OCI-LY3 (cell line): ENCODE measurements at regions not wholly inside any gene's neighbourhood (a gene's known extent, or its start where the extent isn't known, plus 50 kb on each side); places are given as distances from the start of the nearest gene placed in this dataset.

Source experiments
- H2AFZ ChIP-seq: fragments of 200-600, 300-600 bp; shearing (Covaris generic); 2 replicates; pipeline ENCODE4 v1.6.0; 2014; ENCODE audit warnings: antibody characterized with exemption, low read depth, low read length
- H3K27ac ChIP-seq: fragments of 200-600, 300-600 bp; sonication (generic); 2 replicates; pipeline ENCODE4 v1.5.1; 2014; ENCODE audit warnings: mild to moderate bottlenecking, low read length, moderate library complexity, mixed read lengths
- H3K27me3 ChIP-seq: fragments of 200-600, 300-600 bp; sonication (generic); 2 replicates; pipeline ENCODE4 v1.6.1; 2014; ENCODE audit warnings: low read depth, low read length, mixed read lengths
- H3K36me3 ChIP-seq: fragments of 200-600, 300-600 bp; sonication (generic); replicated peaks from 2 replicates; pipeline ENCODE3; 2014; ENCODE audit warnings: low read depth, low read length, mixed read lengths
- H3K4me1 ChIP-seq: fragments of 300-600, 200-600 bp; sonication (generic); 2 replicates; pipeline ENCODE4 v1.6.1; 2014; ENCODE audit warnings: low read length, mixed read lengths
- H3K4me2 ChIP-seq: fragments of 200-600, 300-600 bp; sonication (generic); 2 replicates; pipeline ENCODE4 v1.6.1; 2014; ENCODE audit warnings: low read length, mixed read lengths
- H3K4me3 ChIP-seq: fragments of 300-600, 200-600 bp; sonication (generic); 2 replicates; pipeline ENCODE4 v1.5.1; 2014; ENCODE audit warnings: antibody characterized with exemption, mild to moderate bottlenecking, low read length, moderate library complexity
- H3K79me2 ChIP-seq: fragments of 300-600, 200-600 bp; shearing (Covaris generic); 2 replicates; pipeline ENCODE4 v1.6.1; 2014; ENCODE audit warnings: mild to moderate bottlenecking, low read length, mixed read lengths
- H3K9ac ChIP-seq: fragments of 300-600, 200-600 bp; shearing (Covaris generic); 2 replicates; pipeline ENCODE4 v1.6.0; 2014; ENCODE audit warnings: mild to moderate bottlenecking, low read length, moderate library complexity
- H3K9me3 ChIP-seq: fragments of 200-600, 300-600 bp; shearing (Covaris generic); 2 replicates; pipeline ENCODE4 v1.6.1; 2014; ENCODE audit warnings: low read length, mixed read lengths; ENCODE audit not compliant: insufficient read depth
- H4K20me1 ChIP-seq: fragments of 200-600, 300-600 bp; sonication (generic); 2 replicates; pipeline ENCODE4 v1.6.1; 2016; ENCODE audit warnings: low read length, mixed read lengths; ENCODE audit not compliant: insufficient read depth
- EZH2phosphoT487 ChIP-seq: fragments of 200-600 bp; shearing (Covaris generic); IDR thresholded peaks from 2 replicates; pipeline ENCODE4 v1.6.1; 2018; ENCODE audit warnings: antibody characterized with exemption, mixed run types, low read depth
- TF ChIP-seq, protein P1 (sequence below): fragments of 200-600, 300-600 bp; sonication (generic); IDR thresholded peaks from 2 replicates; pipeline ENCODE4 v1.5.1; 2014; ENCODE audit warnings: antibody characterized with exemption, low read length, low read depth

- no peak for TF ChIP-seq EZH2phosphoT487
- TF ChIP-seq, protein P1, sequence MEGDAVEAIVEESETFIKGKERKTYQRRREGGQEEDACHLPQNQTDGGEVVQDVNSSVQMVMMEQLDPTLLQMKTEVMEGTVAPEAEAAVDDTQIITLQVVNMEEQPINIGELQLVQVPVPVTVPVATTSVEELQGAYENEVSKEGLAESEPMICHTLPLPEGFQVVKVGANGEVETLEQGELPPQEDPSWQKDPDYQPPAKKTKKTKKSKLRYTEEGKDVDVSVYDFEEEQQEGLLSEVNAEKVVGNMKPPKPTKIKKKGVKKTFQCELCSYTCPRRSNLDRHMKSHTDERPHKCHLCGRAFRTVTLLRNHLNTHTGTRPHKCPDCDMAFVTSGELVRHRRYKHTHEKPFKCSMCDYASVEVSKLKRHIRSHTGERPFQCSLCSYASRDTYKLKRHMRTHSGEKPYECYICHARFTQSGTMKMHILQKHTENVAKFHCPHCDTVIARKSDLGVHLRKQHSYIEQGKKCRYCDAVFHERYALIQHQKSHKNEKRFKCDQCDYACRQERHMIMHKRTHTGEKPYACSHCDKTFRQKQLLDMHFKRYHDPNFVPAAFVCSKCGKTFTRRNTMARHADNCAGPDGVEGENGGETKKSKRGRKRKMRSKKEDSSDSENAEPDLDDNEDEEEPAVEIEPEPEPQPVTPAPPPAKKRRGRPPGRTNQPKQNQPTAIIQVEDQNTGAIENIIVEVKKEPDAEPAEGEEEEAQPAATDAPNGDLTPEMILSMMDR: no peak
- Histone ChIP-seq H3K4me3 (no peak overlapping the region), H3K9me3 (no peaks in the 10 kb centered on the region), H3K4me2 (no peak overlapping the region), H3K36me3 (no peaks in the 10 kb centered on the region), H2AFZ (no peak overlapping the region), H3K27me3 (no peaks in the 10 kb centered on the region), H3K27ac (no peak overlapping the region), H3K4me1 (peaks cover 4% of the 10 kb centered on the region; the same call in 1 of the 2 replicates), H4K20me1 (no peaks in the 10 kb centered on the region), H3K9ac (no peak overlapping the region), H3K79me2 (no peaks in the 10 kb centered on the region)
Observed at GRCh38 chr12:67410667-67411067, 141.5 kb downstream of the CAND1 start.

- H3K36me3 ChIP-seq: no peaks in the 10 kb centered on the region
Observed at GRCh38 chr12:67411562-67411961, 142.4 kb downstream of the CAND1 start.

DNA sequence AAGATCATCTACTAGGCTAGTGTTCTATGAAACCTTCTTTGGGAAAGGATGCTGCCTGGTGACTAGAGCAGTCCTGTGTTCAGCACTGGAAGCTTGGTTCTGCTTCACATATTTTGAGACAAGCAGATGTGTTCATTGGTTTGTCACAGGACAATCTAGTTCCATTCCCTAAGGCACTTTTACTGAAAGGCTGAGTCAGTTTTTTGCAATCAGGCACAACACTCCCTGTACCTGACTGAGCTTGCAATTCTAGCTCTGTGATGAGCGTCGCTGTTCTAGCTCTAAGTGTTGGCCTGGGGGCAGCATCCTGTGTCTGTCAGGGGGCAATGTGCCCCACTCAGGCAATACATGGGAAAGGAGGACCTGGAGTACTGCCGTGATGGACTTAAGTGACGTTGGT lies 144.4 kb downstream of the CAND1 start:
- Histone ChIP-seq H3K36me3 (no peaks in the 10 kb centered on the region), H3K79me2 (no peaks in the 10 kb centered on the region), H3K27me3 (no peaks in the 10 kb centered on the region), H3K4me2 (no peak overlapping the region), H3K4me1 (peaks cover 4% of the 10 kb centered on the region; the same call in 1 of the 2 replicates), H3K27ac (no peak overlapping the region), H2AFZ (no peak overlapping the region), H3K9ac (no peak overlapping the region), H3K9me3 (no peaks in the 10 kb centered on the region), H3K4me3 (no peak overlapping the region), H4K20me1 (no peaks in the 10 kb centered on the region)
- TF ChIP-seq EZH2phosphoT487: no peak

More at GRCh38 chr12:67411562-67411961, 142.4 kb downstream of the CAND1 start:
- Histone ChIP-seq H4K20me1 (no peaks in the 10 kb centered on the region), H2AFZ (no peak overlapping the region), H3K4me1 (peaks cover 4% of the 10 kb centered on the region; the same call in 1 of the 2 replicates), H3K27me3 (no peaks in the 10 kb centered on the region), H3K9me3 (no peaks in the 10 kb centered on the region), H3K27ac (no peak overlapping the region), H3K9ac (no peak overlapping the region), H3K4me2 (no peak overlapping the region), H3K4me3 (no peak overlapping the region), H3K79me2 (no peaks in the 10 kb centered on the region)
- TF ChIP-seq, protein P1: no peak
- TF ChIP-seq EZH2phosphoT487: no peak

DNA sequence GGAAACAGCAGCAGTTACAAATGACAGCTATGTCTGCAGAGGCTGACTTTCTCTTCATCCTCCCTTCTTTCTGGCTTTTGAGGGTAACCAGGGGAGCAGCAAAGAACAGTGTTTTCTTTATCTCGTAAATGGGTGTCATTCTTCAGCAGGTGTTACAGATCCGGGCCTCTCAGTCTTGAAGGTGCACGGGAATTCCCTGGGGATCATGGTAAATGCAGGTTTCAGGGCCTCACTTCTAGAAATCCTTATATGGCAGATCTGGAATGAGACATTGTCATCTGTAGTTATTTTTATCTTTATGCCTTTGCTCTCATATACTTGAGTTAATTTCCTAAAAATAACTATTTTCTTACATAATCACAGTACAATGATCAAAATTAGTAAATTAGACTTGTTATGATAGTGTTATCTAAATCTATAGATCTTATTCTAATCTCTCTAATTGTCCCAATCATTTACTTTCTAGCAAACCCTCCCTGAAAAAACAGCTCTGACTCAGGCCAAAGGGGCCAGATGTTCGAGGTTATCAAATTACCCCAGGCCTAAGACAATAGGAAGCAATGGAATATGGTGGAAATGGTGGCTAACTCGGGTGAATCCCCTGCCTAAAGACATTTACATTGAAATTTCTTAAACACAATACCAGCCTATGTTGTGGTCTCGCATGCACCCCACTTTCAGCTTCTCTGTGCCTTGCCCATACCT lies 145.0 kb downstream of the CAND1 start:
- Histone ChIP-seq H3K9ac (no peak overlapping the region), H3K4me3 (no peak overlapping the region), H3K27me3 (no peaks in the 10 kb centered on the region), H3K4me2 (no peak overlapping the region), H4K20me1 (no peaks in the 10 kb centered on the region), H3K36me3 (no peaks in the 10 kb centered on the region), H2AFZ (no peak overlapping the region), H3K27ac (no peak overlapping the region), H3K79me2 (no peaks in the 10 kb centered on the region), H3K4me1 (peaks cover 4% of the 10 kb centered on the region; the same call in 1 of the 2 replicates), H3K9me3 (no peaks in the 10 kb centered on the region)
- TF ChIP-seq EZH2phosphoT487: no peak
- TF ChIP-seq, protein P1: no peak
